Calu3 (cell line): ENCODE measurements at regions not wholly inside any gene's neighbourhood (a gene's known extent, or its start where the extent isn't known, plus 50 kb on each side); places are given as distances from the start of the nearest gene placed in this dataset.

Experiments used
- BruUV-seq: library from RNA; stranded (reverse); fragments of 400-500 nt; replicated peaks from 2 replicates; lab custom pipeline; 2021; lab: Mats Ljungman, UMichigan
- CTCF ChIA-PET: fragments of 300-600 bp; sonication (Branson Sonifier 250); formaldehyde crosslinking; loops from one replicate; lab custom pipeline; 2022; ENCODE audit warnings: antibody characterized with exemption; lab: Charles Lee
- DNase-seq: peaks from one replicate; pipeline ENCODE4 v3.0.0; 2022
- H3K27ac Mint-ChIP-seq: one replicate; pipeline ENCODE4 v1.8.0; 2022; ENCODE audit warnings: mixed read lengths; ENCODE audit not compliant: unreplicated experiment
- H3K27me3 Mint-ChIP-seq: one replicate; pipeline ENCODE4 v1.8.0; 2022; ENCODE audit warnings: mixed read lengths; ENCODE audit not compliant: unreplicated experiment
- H3K36me3 Mint-ChIP-seq: one replicate; pipeline ENCODE4 v1.8.0; 2022; ENCODE audit warnings: mild to moderate bottlenecking, moderate library complexity, mixed read lengths; ENCODE audit not compliant: insufficient read depth, unreplicated experiment
- H3K4me1 Mint-ChIP-seq: one replicate; pipeline ENCODE4 v1.8.0; 2022; ENCODE audit warnings: mild to moderate bottlenecking, low read depth, mixed read lengths; ENCODE audit not compliant: unreplicated experiment
- H3K4me3 Mint-ChIP-seq: one replicate; pipeline ENCODE4 v1.8.0; 2022; ENCODE audit warnings: mild to moderate bottlenecking, low read depth, moderate library complexity, mixed read lengths; ENCODE audit not compliant: unreplicated experiment
- H3K9me3 Mint-ChIP-seq: one replicate; pipeline ENCODE4 v1.8.0; 2022; ENCODE audit warnings: low read depth, mixed read lengths; ENCODE audit not compliant: unreplicated experiment
- intact Hi-C: fragments of 100-400 bp; cut with micrococcal nuclease; formaldehyde crosslinking; loops from one replicate; pipeline ENCODE4 v1.10.0; 2022; ENCODE audit not compliant: unreplicated experiment
- TF ChIP-seq, protein P1 (sequence below): fragments of 200-600 bp; IDR thresholded peaks from one replicate; pipeline ENCODE4 v1.8.0; 2022; ENCODE audit warnings: antibody characterized with exemption; ENCODE audit not compliant: unreplicated experiment

GRCh38 chr2:82879803-82880202, 1579.3 kb downstream of the SUCLG1 start:
- no peaks in the 10 kb centered on the region for H3K27me3 Mint-ChIP-seq
- TF ChIP-seq, protein P1, sequence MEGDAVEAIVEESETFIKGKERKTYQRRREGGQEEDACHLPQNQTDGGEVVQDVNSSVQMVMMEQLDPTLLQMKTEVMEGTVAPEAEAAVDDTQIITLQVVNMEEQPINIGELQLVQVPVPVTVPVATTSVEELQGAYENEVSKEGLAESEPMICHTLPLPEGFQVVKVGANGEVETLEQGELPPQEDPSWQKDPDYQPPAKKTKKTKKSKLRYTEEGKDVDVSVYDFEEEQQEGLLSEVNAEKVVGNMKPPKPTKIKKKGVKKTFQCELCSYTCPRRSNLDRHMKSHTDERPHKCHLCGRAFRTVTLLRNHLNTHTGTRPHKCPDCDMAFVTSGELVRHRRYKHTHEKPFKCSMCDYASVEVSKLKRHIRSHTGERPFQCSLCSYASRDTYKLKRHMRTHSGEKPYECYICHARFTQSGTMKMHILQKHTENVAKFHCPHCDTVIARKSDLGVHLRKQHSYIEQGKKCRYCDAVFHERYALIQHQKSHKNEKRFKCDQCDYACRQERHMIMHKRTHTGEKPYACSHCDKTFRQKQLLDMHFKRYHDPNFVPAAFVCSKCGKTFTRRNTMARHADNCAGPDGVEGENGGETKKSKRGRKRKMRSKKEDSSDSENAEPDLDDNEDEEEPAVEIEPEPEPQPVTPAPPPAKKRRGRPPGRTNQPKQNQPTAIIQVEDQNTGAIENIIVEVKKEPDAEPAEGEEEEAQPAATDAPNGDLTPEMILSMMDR: no peak
- H3K9me3 Mint-ChIP-seq: peaks cover 21% of the 10 kb centered on the region
- CTCF ChIA-PET: no interaction called here
- intact Hi-C loops: no loop called here
- H3K36me3 Mint-ChIP-seq: no peaks in the 10 kb centered on the region
- no peak overlapping the region for H3K27ac Mint-ChIP-seq
- H3K4me3 Mint-ChIP-seq: no peak overlapping the region
- no TSS peak for BruUV-seq
- H3K4me1 Mint-ChIP-seq: no peaks in the 10 kb centered on the region
- no peak for DNase-seq

DNA sequence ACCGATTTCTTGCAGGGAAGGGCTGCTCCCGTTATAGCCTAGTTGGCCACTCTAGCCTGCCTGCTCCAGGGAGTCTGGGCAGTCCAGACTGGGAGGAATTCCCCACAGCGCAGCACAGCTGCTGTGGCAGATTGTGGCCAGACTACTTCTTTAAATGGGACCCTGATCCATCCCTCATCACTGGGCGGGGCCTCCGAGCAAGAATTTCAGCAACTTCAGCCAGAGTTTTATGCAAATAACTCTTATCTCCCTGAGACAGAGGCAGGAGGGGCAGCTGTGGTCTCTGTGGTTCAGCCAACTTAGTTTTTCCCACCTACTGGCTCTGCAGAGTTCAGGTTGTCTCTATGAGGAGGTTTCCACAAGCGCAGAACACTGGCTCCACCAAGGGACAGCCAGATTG, 1583.2 kb downstream of the SUCLG1 start:
- no peak overlapping the region for H3K4me3 Mint-ChIP-seq
- H3K4me1 Mint-ChIP-seq: no peaks in the 10 kb centered on the region
- CTCF ChIA-PET: no interaction called here
- H3K27ac Mint-ChIP-seq: no peak overlapping the region
- TF ChIP-seq, protein P1: no peak
- no peaks in the 10 kb centered on the region for H3K27me3 Mint-ChIP-seq
- no peaks in the 10 kb centered on the region for H3K36me3 Mint-ChIP-seq
- DNase-seq: no peak
- no TSS peak for BruUV-seq
- H3K9me3 Mint-ChIP-seq: peaks cover 17% of the 10 kb centered on the region
- intact Hi-C loops: no loop called here

DNA sequence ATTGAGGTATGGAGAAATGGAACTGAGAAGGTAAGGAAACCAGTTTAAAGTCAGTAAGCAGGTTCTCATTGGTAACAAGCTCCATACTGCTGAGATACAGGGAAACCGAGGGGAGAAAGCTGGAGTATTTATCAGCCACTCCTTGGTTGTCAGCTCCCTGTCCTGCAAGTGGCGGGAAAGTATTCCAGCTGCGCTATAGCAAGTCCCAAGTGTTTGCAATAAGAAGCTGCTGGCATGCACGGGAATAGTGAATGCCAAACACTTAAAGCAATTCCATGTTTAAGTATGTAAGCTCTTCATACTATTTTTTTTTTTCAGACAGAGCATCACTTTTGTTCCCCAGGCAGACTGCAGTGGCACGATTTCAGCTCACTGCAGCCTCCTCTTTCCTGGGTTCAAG, 1601.1 kb downstream of the SUCLG1 start:
- H3K4me3 Mint-ChIP-seq: no peak overlapping the region
- TF ChIP-seq, protein P1: no peak

DNA sequence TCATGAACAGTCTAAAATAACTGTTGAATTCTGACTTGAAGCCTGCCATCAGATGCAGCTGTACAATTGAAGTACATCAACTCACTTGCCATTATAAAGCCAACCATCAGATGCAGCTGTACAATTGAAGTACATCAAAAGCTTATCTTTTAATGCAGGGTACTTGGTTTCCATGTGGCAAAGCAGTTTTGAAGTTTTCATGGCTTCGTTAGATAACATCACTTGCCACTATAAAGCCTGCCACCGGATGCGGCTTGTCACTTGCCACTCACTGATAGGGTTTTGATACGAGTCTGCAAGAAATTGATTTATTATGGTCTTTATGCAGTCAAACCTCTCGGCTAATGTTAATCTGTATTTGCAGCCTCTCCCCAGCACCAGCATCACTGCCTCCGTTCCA, 1605.8 kb downstream of the SUCLG1 start:
- Mint-ChIP-seq H3K27ac (no peak overlapping the region), H3K9me3 (peaks cover 5% of the 10 kb centered on the region), H3K4me1 (no peaks in the 10 kb centered on the region), H3K27me3 (no peaks in the 10 kb centered on the region), H3K36me3 (no peaks in the 10 kb centered on the region), H3K4me3 (no peak overlapping the region)
- BruUV-seq: no TSS peak
- CTCF ChIA-PET: no interaction called here
- intact Hi-C loops: no loop called here
- TF ChIP-seq, protein P1: no peak
- DNase-seq: no peak

More for the DNA sequence above, 1601.1 kb downstream of the SUCLG1 start:
- Mint-ChIP-seq H3K9me3 (peaks cover 8% of the 10 kb centered on the region), H3K36me3 (no peaks in the 10 kb centered on the region), H3K4me1 (no peaks in the 10 kb centered on the region), H3K27ac (no peak overlapping the region), H3K27me3 (no peaks in the 10 kb centered on the region)
- CTCF ChIA-PET: interaction anchor here (0.7 kb wide), 1 partner anchor 11 kb away, joined by 3 read pairs; no protein-coding TSS in a partner anchor
- DNase-seq: no peak
- BruUV-seq: no TSS peak
- intact Hi-C loops: no loop called here
